Panc1 (cell line): ENCODE measurements at regions not wholly inside any gene's neighbourhood (a gene's known extent, or its start where the extent isn't known, plus 50 kb on each side); places are given as distances from the start of the nearest gene placed in this dataset.

Experiments used
- ATAC-seq: fragments of 200-7000 bp; cut with Tn5 transposase; 2 replicates; pipeline ENCODE4 v1.9.1; 2020; ENCODE audit warnings: mild to moderate bottlenecking, moderate library complexity
- BruUV-seq: library from RNA; stranded (reverse); fragments of 400-500 nt; replicated peaks from 2 replicates; lab custom pipeline; 2021; lab: Mats Ljungman, UMichigan
- CTCF ChIA-PET: fragments of 300-600 bp; sonication (Branson Sonifier 250); formaldehyde crosslinking; loops from one replicate; lab custom pipeline; 2022; ENCODE audit warnings: antibody characterized with exemption; lab: Charles Lee
- POLR2A ChIA-PET: fragments of 300-600 bp; sonication (Branson Sonifier 250); formaldehyde crosslinking; loops from one replicate; lab custom pipeline; 2022; ENCODE audit warnings: antibody characterized with exemption; lab: Charles Lee
- DNase-seq: peaks from one replicate; pipeline ENCODE4 v3.0.0-alpha.2; 2010; ENCODE audit warnings: low read depth, low spot score
- H3K27ac ChIP-seq: 2 replicates; pipeline ENCODE4 v1.5.1; 2011; ENCODE audit warnings: mild to moderate bottlenecking, low read length, inconsistent platforms
- H3K27me3 ChIP-seq: fragments of 200-500 bp; sonication (Bioruptor generic); 2 replicates; pipeline ENCODE4 v1.6.0; 2014; ENCODE audit warnings: low read length, inconsistent platforms; ENCODE audit not compliant: control insufficient read depth, insufficient read depth
- H3K36me3 ChIP-seq: fragments of 200-500 bp; sonication (Bioruptor generic); 2 replicates; pipeline ENCODE4 v1.5.1; 2014; ENCODE audit warnings: inconsistent platforms, mild to moderate bottlenecking, low read length, moderate library complexity; ENCODE audit not compliant: control insufficient read depth, insufficient read depth
- H3K4me1 ChIP-seq: 2 replicates; pipeline ENCODE4 v1.5.1; 2011; ENCODE audit warnings: inconsistent platforms, mild to moderate bottlenecking, low read length, moderate library complexity; ENCODE audit not compliant: control insufficient read depth, insufficient read depth
- H3K4me3 ChIP-seq, 2 experiments: 2 replicates each; pipeline ENCODE4 v1.5.1; 2011 to 2012; ENCODE audit warnings: low read depth in 2 of 2, low read length in 2 of 2, mild to moderate bottlenecking in 2 of 2, inconsistent platforms in 1 of 2, moderate library complexity in 1 of 2
- H3K9me3 ChIP-seq: fragments of 200-500 bp; sonication (Bioruptor generic); 2 replicates; pipeline ENCODE4 v1.5.1; 2014; ENCODE audit warnings: low read depth, mild to moderate bottlenecking, inconsistent platforms, low read length, moderate library complexity; ENCODE audit not compliant: control insufficient read depth, insufficient read depth
- CTCF ChIP-seq: fragments of 450-650 bp; IDR thresholded peaks from 2 replicates; pipeline ENCODE4 v1.5.1; 2017; ENCODE audit warnings: mild to moderate bottlenecking
- POLR2AphosphoS5 ChIP-seq: IDR thresholded peaks from 2 replicates; pipeline ENCODE4 v1.6.1; 2012; ENCODE audit warnings: mild to moderate bottlenecking, low read depth, low read length, moderate library complexity
- REST ChIP-seq, 2 experiments: IDR thresholded peaks; 2 replicates each; pipeline ENCODE4 v1.6.1; 2011 to 2012; ENCODE audit warnings: low read depth in 2 of 2, control low read depth in 1 of 2, low read length in 1 of 2, mild to moderate bottlenecking in 1 of 2, moderate library complexity in 1 of 2; ENCODE audit not compliant: insufficient read depth in 1 of 2
- SIN3A ChIP-seq: IDR thresholded peaks from 2 replicates; pipeline ENCODE4 v1.6.1; 2012; ENCODE audit warnings: low read depth, mild to moderate bottlenecking, low read length, moderate library complexity, borderline replicate concordance; ENCODE audit not compliant: insufficient read depth
- TCF7L2 ChIP-seq: IDR thresholded peaks from 2 replicates; pipeline ENCODE4 v1.6.1; 2011; ENCODE audit warnings: mild to moderate bottlenecking, low read depth, low read length, inconsistent platforms
- in situ Hi-C: cut with HindIII; loops from 2 replicates; pipeline ENCODE4 v1.10.0; 2016; ENCODE audit warnings: low sequenced_read_pairs, low pct_unique_long_range_greater_than_20kb
- intact Hi-C: fragments of 100-400 bp; cut with micrococcal nuclease; formaldehyde crosslinking; loops from one replicate; pipeline ENCODE4 v1.10.0; 2022; ENCODE audit not compliant: unreplicated experiment

- no peaks in the 10 kb centered on the region; the same call in 1 of the 2 replicates for H3K27me3 ChIP-seq
- no peak for ATAC-seq
- no peaks in the 10 kb centered on the region for H3K4me1 ChIP-seq
- intact Hi-C loops (no loop called here), in situ Hi-C loops (no loop called here)
- no peak overlapping the region for H3K27ac ChIP-seq
- ChIA-PET CTCF (no interaction called here), POLR2A (no interaction called here)
- no TSS peak for BruUV-seq
- H3K36me3 ChIP-seq, result no peaks in the 10 kb centered on the region
- TF ChIP-seq POLR2AphosphoS5, result no peak
- no peak for TF ChIP-seq CTCF
- TF ChIP-seq SIN3A, result no peak
- no peak for TF ChIP-seq REST (IDR thresholded peaks at IDR 0.05; ENCODE audit: insufficient read depth in 1 of 2, low read depth in 2 of 2, low read length in 1 of 2)
- TF ChIP-seq TCF7L2, result no peak
- no peaks in the 10 kb centered on the region for H3K9me3 ChIP-seq
- no peak overlapping the region for H3K4me3 ChIP-seq
- DNase-seq, result no peak
Measured at GRCh38 chr1:38210021-38210894, 163.7 kb upstream of the POU3F1 start.

GRCh38 chr1:38208716-38209632, 162.4 kb upstream of the POU3F1 start:
- TF ChIP-seq TCF7L2 (no peak), CTCF (no peak), REST (IDR thresholded peaks at IDR 0.05; ENCODE audit: insufficient read depth in 1 of 2, low read depth in 2 of 2, low read length in 1 of 2) (no peak), POLR2AphosphoS5 (no peak), SIN3A (no peak)
- in situ Hi-C loops (no loop called here), intact Hi-C loops (no loop called here)
- Histone ChIP-seq H3K36me3 (no peaks in the 10 kb centered on the region), H3K9me3 (no peaks in the 10 kb centered on the region), H3K27me3 (no peaks in the 10 kb centered on the region; the same call in 1 of the 2 replicates), H3K4me3 (no peak overlapping the region), H3K4me1 (no peaks in the 10 kb centered on the region), H3K27ac (no peak overlapping the region)
- ChIA-PET POLR2A (no interaction called here), CTCF (no interaction called here)
- no TSS peak for BruUV-seq
- ATAC-seq, result no peak
- DNase-seq, result no peak
